Progenitor cell of endocrine pancreas (in vitro differentiated cells): ENCODE measurements at regions not wholly inside any gene's neighbourhood (a gene's known extent, or its start where the extent isn't known, plus 50 kb on each side); places are given as distances from the start of the nearest gene placed in this dataset.
A peak's percentile ranks its signal among the peaks of the same experiment; 100 is the strongest.

Experiments
- DNase-seq: peaks from one replicate; pipeline ENCODE4 v3.0.0; 2021; ENCODE audit warnings: low spot score; ENCODE audit not compliant: unreplicated experiment
- H3K27ac Mint-ChIP-seq: 2 replicates; pipeline ENCODE4 v1.8.0; 2021; ENCODE audit warnings: mild to moderate bottlenecking, moderate library complexity, mixed read lengths
- H3K27me3 Mint-ChIP-seq: 2 replicates; pipeline ENCODE4 v1.8.0; 2021; ENCODE audit warnings: mixed read lengths
- H3K36me3 Mint-ChIP-seq: 2 replicates; pipeline ENCODE4 v1.8.0; 2022; ENCODE audit warnings: mixed read lengths; ENCODE audit not compliant: insufficient read depth
- H3K4me1 Mint-ChIP-seq: 2 replicates; pipeline ENCODE4 v1.8.0; 2021; ENCODE audit warnings: low read depth, mixed read lengths
- H3K4me3 Mint-ChIP-seq: 2 replicates; pipeline ENCODE4 v1.8.0; 2021; ENCODE audit warnings: low read depth, mild to moderate bottlenecking, moderate library complexity, mixed read lengths
- H3K9me3 Mint-ChIP-seq: 2 replicates; pipeline ENCODE4 v1.8.0; 2021; ENCODE audit warnings: low read depth, mixed read lengths
- CTCF ChIP-seq: fragments of 200-600 bp; sonication (generic); IDR thresholded peaks from one replicate; pipeline ENCODE4 v1.5.0; 2021; ENCODE audit warnings: antibody characterized with exemption, mild to moderate bottlenecking; ENCODE audit not compliant: unreplicated experiment

- TF ChIP-seq CTCF, result peak; percentile 65
- H3K27me3 Mint-ChIP-seq, result peaks cover 11% of the 10 kb centered on the region
Measured at GRCh38 chr3:127473244-127474024, 117.1 kb downstream of the TPRA1 start.

GRCh38 chr3:127472506-127472905 is 118.0 kb downstream of the TPRA1 start:
- Mint-ChIP-seq H3K27me3 (peaks cover 16% of the 10 kb centered on the region), H3K9me3 (no peaks in the 10 kb centered on the region), H3K4me3 (no peak overlapping the region), H3K27ac (no peak overlapping the region), H3K36me3 (no peaks in the 10 kb centered on the region), H3K4me1 (no peaks in the 10 kb centered on the region)
- TF ChIP-seq CTCF, result no peak
- no peak for DNase-seq

More at GRCh38 chr3:127473244-127474024, 117.1 kb downstream of the TPRA1 start:
- Mint-ChIP-seq H3K36me3 (no peaks in the 10 kb centered on the region), H3K9me3 (no peaks in the 10 kb centered on the region), H3K4me3 (no peak overlapping the region), H3K4me1 (no peaks in the 10 kb centered on the region), H3K27ac (no peak overlapping the region)
- peak; percentile 41 for DNase-seq

GRCh38 chr3:127471142-127471541 is 119.4 kb downstream of the TPRA1 start:
- Mint-ChIP-seq H3K4me3 (no peak overlapping the region), H3K27me3 (peaks cover 9% of the 10 kb centered on the region), H3K36me3 (no peaks in the 10 kb centered on the region), H3K9me3 (no peaks in the 10 kb centered on the region), H3K27ac (no peak overlapping the region), H3K4me1 (no peaks in the 10 kb centered on the region)
- no peak for DNase-seq
- no peak for TF ChIP-seq CTCF

- H3K9me3 Mint-ChIP-seq, result no peaks in the 10 kb centered on the region
- no peak overlapping the region for H3K4me3 Mint-ChIP-seq
- H3K27ac Mint-ChIP-seq, result no peak overlapping the region
- TF ChIP-seq CTCF, result no peak
- peaks cover 11% of the 10 kb centered on the region for H3K27me3 Mint-ChIP-seq
- no peaks in the 10 kb centered on the region for H3K4me1 Mint-ChIP-seq
- no peak for DNase-seq
- H3K36me3 Mint-ChIP-seq, result no peaks in the 10 kb centered on the region
Measured at GRCh38 chr3:127469760-127470159, 120.8 kb downstream of the TPRA1 start.

GRCh38 chr3:127467391-127467790 is 123.1 kb downstream of the TPRA1 start:
- no peak overlapping the region for H3K4me3 Mint-ChIP-seq
- no peak for DNase-seq
- no peak overlapping the region for H3K27ac Mint-ChIP-seq
- no peaks in the 10 kb centered on the region for H3K4me1 Mint-ChIP-seq
- no peak for TF ChIP-seq CTCF
- H3K36me3 Mint-ChIP-seq, result no peaks in the 10 kb centered on the region
- no peaks in the 10 kb centered on the region for H3K9me3 Mint-ChIP-seq
- peaks cover 16% of the 10 kb centered on the region for H3K27me3 Mint-ChIP-seq
